Cardiac fibroblast (primary cell): ENCODE measurements at regions not wholly inside any gene's neighbourhood (a gene's known extent, or its start where the extent isn't known, plus 50 kb on each side); places are given as distances from the start of the nearest gene placed in this dataset.
"Not testable (repeated sequence)": the region's sequence is repeated elsewhere in the genome, so short reads cannot be mapped to it uniquely, and the experiment has no call there.

Experiments used
- DNase-seq, 2 donors: peaks; one replicate each; pipeline versions ENCODE4 v3.0.0 to v3.0.0-alpha.2; 2010; ENCODE audit warnings: low read depth in 2 of 2
- H3K4me3 ChIP-seq, 2 donors: replicated peaks in 1 of 2; 1 replicate in 1 of 2; 2 replicates in 1 of 2; pipeline ENCODE4 v1.5.1; 2011; ENCODE audit warnings: low read depth in 2 of 2, low read length in 2 of 2, mild to moderate bottlenecking in 2 of 2, moderate library complexity in 1 of 2
- CTCF ChIP-seq: IDR thresholded peaks from one replicate; pipeline ENCODE4 v1.5.1; 2011; ENCODE audit warnings: low read depth, mild to moderate bottlenecking, low read length, inconsistent platforms

- H3K4me3 ChIP-seq: no peak overlapping the region
- no peak for TF ChIP-seq CTCF
- DNase-seq: peak; percentile 91 to 97
These were observed 209.4 kb upstream of the MCHR2 start for GRCh38 chr6:100203400-100203799.

- TF ChIP-seq CTCF: no peak
- H3K4me3 ChIP-seq: no peak overlapping the region
- peak; percentile 94 to 97 for DNase-seq
These were observed 208.6 kb upstream of the MCHR2 start for GRCh38 chr6:100202417-100203194.

GRCh38 chr6:100196214-100196982 lies 202.4 kb upstream of the MCHR2 start:
- not testable (repeated sequence) for DNase-seq

GRCh38 chr6:100195244-100195643 lies 201.2 kb upstream of the MCHR2 start:
- not testable (repeated sequence) for DNase-seq, H3K4me3 ChIP-seq

More at GRCh38 chr6:100196214-100196982, 202.4 kb upstream of the MCHR2 start:
- not testable (repeated sequence) for H3K4me3 ChIP-seq

GRCh38 chr6:100194535-100194934 lies 200.5 kb upstream of the MCHR2 start:
- no peak overlapping the region for H3K4me3 ChIP-seq
- no peak for TF ChIP-seq CTCF
- no peak for DNase-seq

GRCh38 chr6:100188754-100189153 lies 194.7 kb upstream of the MCHR2 start:
- no peak for TF ChIP-seq CTCF
- peak in 1 of 2 donors; percentile 19 for DNase-seq
- H3K4me3 ChIP-seq: no peak overlapping the region

GRCh38 chr6:100186552-100186951 lies 192.5 kb upstream of the MCHR2 start:
- TF ChIP-seq CTCF: no peak
- peak in 1 of 2 donors; percentile 11 for DNase-seq
- no peak overlapping the region for H3K4me3 ChIP-seq

GRCh38 chr6:100185615-100186014 lies 191.6 kb upstream of the MCHR2 start:
- no peak overlapping the region for H3K4me3 ChIP-seq
- no peak for DNase-seq
- no peak for TF ChIP-seq CTCF
